ENCODE measurements at regions not wholly inside any gene's neighbourhood (a gene's known extent, or its start where the extent isn't known, plus 50 kb on each side); places are given as distances from the start of the nearest gene placed in this dataset.

DNA sequence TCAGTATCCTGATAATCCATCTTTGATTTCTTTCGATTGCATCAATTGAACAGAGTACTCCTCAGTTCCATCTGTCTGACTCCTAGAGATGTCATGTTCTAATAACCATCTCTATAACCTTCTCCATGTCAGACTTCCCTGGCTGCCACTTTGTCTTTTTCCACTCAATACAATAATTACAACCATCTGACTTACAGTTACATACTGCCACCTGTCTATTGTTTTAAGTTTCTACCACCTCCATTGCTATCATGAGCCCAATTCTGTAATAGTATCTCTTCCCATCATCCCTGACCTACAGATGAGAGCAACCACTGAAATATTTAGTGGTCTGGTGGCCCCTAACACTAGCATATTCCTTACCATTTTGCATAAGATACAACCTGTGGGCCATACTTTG, 439.2 kb upstream of the FAM47C start:
- no peaks in the 10 kb centered on the region for H3K4me1 ChIP-seq (ENCODE audit: insufficient read depth)
- DNase-seq (ENCODE audit: low spot score) (no peak), ATAC-seq (no peak)
- H4K20me1 ChIP-seq (replicated peaks; ENCODE audit: insufficient read depth): no peaks in the 10 kb centered on the region
- H3K27ac ChIP-seq (ENCODE audit: low read depth): no peak overlapping the region
- Mint-ChIP-seq H3K36me3 (ENCODE audit: low read depth) (no peaks in the 10 kb centered on the region), H3K4me3 (no peak overlapping the region), H3K27me3 (ENCODE audit: insufficient read depth, low read depth, poor library complexity) (no peaks in the 10 kb centered on the region), H3K4me1 (no peaks in the 10 kb centered on the region), H3K27ac (no peak overlapping the region), H3K9me3 (no peaks in the 10 kb centered on the region)
- no peaks in the 10 kb centered on the region for H3K79me2 ChIP-seq (replicated peaks; ENCODE audit: insufficient read depth)
- no peak overlapping the region for H3K4me3 ChIP-seq
- no peak overlapping the region for H2AFZ ChIP-seq
- H3K27me3 ChIP-seq (ENCODE audit: insufficient read depth): no peaks in the 10 kb centered on the region
- TF ChIP-seq, protein P1, sequence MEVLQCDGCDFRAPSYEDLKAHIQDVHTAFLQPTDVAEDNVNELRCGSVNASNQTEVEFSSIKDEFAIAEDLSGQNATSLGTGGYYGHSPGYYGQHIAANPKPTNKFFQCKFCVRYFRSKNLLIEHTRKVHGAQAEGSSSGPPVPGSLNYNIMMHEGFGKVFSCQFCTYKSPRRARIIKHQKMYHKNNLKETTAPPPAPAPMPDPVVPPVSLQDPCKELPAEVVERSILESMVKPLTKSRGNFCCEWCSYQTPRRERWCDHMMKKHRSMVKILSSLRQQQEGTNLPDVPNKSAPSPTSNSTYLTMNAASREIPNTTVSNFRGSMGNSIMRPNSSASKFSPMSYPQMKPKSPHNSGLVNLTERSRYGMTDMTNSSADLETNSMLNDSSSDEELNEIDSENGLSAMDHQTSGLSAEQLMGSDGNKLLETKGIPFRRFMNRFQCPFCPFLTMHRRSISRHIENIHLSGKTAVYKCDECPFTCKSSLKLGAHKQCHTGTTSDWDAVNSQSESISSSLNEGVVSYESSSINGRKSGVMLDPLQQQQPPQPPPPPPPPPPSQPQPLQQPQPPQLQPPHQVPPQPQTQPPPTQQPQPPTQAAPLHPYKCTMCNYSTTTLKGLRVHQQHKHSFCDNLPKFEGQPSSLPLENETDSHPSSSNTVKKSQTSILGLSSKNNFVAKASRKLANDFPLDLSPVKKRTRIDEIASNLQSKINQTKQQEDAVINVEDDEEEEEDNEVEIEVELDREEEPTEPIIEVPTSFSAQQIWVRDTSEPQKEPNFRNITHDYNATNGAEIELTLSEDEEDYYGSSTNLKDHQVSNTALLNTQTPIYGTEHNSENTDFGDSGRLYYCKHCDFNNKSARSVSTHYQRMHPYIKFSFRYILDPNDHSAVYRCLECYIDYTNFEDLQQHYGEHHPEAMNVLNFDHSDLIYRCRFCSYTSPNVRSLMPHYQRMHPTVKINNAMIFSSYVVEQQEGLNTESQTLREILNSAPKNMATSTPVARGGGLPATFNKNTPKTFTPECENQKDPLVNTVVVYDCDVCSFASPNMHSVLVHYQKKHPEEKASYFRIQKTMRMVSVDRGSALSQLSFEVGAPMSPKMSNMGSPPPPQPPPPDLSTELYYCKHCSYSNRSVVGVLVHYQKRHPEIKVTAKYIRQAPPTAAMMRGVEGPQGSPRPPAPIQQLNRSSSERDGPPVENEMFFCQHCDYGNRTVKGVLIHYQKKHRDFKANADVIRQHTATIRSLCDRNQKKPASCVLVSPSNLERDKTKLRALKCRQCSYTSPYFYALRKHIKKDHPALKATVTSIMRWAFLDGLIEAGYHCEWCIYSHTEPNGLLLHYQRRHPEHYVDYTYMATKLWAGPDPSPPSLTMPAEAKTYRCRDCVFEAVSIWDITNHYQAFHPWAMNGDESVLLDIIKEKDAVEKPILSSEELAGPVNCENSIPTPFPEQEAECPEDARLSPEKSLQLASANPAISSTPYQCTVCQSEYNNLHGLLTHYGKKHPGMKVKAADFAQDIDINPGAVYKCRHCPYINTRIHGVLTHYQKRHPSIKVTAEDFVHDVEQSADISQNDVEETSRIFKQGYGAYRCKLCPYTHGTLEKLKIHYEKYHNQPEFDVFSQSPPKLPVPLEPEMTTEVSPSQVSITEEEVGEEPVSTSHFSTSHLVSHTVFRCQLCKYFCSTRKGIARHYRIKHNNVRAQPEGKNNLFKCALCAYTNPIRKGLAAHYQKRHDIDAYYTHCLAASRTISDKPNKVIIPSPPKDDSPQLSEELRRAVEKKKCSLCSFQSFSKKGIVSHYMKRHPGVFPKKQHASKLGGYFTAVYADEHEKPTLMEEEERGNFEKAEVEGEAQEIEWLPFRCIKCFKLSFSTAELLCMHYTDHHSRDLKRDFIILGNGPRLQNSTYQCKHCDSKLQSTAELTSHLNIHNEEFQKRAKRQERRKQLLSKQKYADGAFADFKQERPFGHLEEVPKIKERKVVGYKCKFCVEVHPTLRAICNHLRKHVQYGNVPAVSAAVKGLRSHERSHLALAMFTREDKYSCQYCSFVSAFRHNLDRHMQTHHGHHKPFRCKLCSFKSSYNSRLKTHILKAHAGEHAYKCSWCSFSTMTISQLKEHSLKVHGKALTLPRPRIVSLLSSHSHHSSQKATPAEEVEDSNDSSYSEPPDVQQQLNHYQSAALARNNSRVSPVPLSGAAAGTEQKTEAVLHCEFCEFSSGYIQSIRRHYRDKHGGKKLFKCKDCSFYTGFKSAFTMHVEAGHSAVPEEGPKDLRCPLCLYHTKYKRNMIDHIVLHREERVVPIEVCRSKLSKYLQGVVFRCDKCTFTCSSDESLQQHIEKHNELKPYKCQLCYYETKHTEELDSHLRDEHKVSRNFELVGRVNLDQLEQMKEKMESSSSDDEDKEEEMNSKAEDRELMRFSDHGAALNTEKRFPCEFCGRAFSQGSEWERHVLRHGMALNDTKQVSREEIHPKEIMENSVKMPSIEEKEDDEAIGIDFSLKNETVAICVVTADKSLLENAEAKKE (CRISPR knock-in tag; IDR thresholded peaks at IDR 0.05): no peak
- TF ChIP-seq, protein P2, sequence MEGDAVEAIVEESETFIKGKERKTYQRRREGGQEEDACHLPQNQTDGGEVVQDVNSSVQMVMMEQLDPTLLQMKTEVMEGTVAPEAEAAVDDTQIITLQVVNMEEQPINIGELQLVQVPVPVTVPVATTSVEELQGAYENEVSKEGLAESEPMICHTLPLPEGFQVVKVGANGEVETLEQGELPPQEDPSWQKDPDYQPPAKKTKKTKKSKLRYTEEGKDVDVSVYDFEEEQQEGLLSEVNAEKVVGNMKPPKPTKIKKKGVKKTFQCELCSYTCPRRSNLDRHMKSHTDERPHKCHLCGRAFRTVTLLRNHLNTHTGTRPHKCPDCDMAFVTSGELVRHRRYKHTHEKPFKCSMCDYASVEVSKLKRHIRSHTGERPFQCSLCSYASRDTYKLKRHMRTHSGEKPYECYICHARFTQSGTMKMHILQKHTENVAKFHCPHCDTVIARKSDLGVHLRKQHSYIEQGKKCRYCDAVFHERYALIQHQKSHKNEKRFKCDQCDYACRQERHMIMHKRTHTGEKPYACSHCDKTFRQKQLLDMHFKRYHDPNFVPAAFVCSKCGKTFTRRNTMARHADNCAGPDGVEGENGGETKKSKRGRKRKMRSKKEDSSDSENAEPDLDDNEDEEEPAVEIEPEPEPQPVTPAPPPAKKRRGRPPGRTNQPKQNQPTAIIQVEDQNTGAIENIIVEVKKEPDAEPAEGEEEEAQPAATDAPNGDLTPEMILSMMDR (conservative IDR thresholded peaks at IDR 0.05; ENCODE audit: low read depth in 2 of 2): peak in 1 of 2 experiments; percentile 11; a peak in 2 of 4 replicates
- no peak overlapping the region for H3K4me2 ChIP-seq
- no peaks in the 10 kb centered on the region for H3K36me3 ChIP-seq (ENCODE audit: insufficient read depth)
- no peaks in the 10 kb centered on the region for H3K9me2 ChIP-seq (ENCODE audit: insufficient read depth)
- no peaks in the 10 kb centered on the region for H3F3A ChIP-seq (replicated peaks; ENCODE audit: low read depth)

DNA sequence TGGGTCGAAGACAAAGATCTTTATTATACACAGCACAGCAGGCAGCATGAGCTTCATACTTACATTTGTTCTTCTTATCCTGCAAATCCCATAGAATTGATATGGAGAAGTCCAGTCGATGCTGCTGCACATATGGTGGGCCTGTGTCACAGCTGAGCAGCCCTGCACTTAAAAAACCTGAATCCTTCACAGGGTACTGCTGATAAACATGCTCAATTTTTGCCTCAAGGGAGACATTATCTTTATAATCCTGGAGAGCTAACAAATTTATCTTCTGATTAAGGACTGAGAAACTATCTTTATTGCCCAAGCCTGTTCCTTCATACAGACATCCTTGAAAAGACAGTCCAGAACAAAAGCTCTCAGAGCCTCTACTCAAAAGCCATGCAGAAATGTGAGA, 434.4 kb upstream of the FAM47C start:
- Histone ChIP-seq H3F3A (replicated peaks; ENCODE audit: low read depth) (no peaks in the 10 kb centered on the region), H3K27me3 (ENCODE audit: insufficient read depth) (no peaks in the 10 kb centered on the region), H2AFZ (no peak overlapping the region), H3K27ac (ENCODE audit: low read depth) (no peak overlapping the region), H3K9me2 (ENCODE audit: insufficient read depth) (no peaks in the 10 kb centered on the region), H3K4me1 (ENCODE audit: insufficient read depth) (peaks cover 10% of the 10 kb centered on the region; the same call in 1 of the 2 replicates), H3K79me2 (replicated peaks; ENCODE audit: insufficient read depth) (no peaks in the 10 kb centered on the region), H3K4me2 (no peak overlapping the region), H3K4me3 (no peak overlapping the region), H4K20me1 (replicated peaks; ENCODE audit: insufficient read depth) (no peaks in the 10 kb centered on the region), H3K36me3 (ENCODE audit: insufficient read depth) (no peaks in the 10 kb centered on the region)
- Mint-ChIP-seq H3K9me3 (no peaks in the 10 kb centered on the region), H3K4me1 (peaks cover 16% of the 10 kb centered on the region; the same call in 2 of the 3 replicates), H3K27ac (no peak overlapping the region), H3K27me3 (ENCODE audit: insufficient read depth, low read depth, poor library complexity) (no peaks in the 10 kb centered on the region), H3K4me3 (no peak overlapping the region), H3K36me3 (ENCODE audit: low read depth) (no peaks in the 10 kb centered on the region)
- ATAC-seq (no peak), DNase-seq (ENCODE audit: low spot score) (no peak)
- no peak for TF ChIP-seq POLR2AphosphoS5 (IDR thresholded peaks at IDR 0.05; ENCODE audit: low read depth)
- no peak for TF ChIP-seq JUNB (IDR thresholded peaks at IDR 0.05; ENCODE audit: unreplicated experiment)
- TF ChIP-seq ZNF114 (CRISPR knock-in tag; IDR thresholded peaks at IDR 0.05): no peak
- no peak for TF ChIP-seq EZH2 (IDR thresholded peaks at IDR 0.05; ENCODE audit: low read depth, unreplicated experiment)
